ENCODE measurements at regions not wholly inside any gene's neighbourhood (a gene's known extent, or its start where the extent isn't known, plus 50 kb on each side); places are given as distances from the start of the nearest gene placed in this dataset.

- Histone ChIP-seq H3K9me2 (replicated peaks; ENCODE audit: low read depth, low read length) (no peaks in the 10 kb centered on the region), H3F3A (ENCODE audit: low read depth) (no peaks in the 10 kb centered on the region), H3K4me2 (ENCODE audit: low read depth, low read length, poor library complexity, severe bottlenecking) (no peak overlapping the region), H4K20me1 (ENCODE audit: insufficient read depth, low read length, poor library complexity, severe bottlenecking) (no peaks in the 10 kb centered on the region), H3K9ac (ENCODE audit: low read depth, low read length, poor library complexity, severe bottlenecking) (no peak overlapping the region), H3K9me3 (ENCODE audit: insufficient read depth, low read depth, low read length) (no peaks in the 10 kb centered on the region), H3K4me3 (ENCODE audit: low read length, poor library complexity, severe bottlenecking) (no peak overlapping the region), H3K79me2 (ENCODE audit: insufficient read depth, low read length) (no peaks in the 10 kb centered on the region), H2AFZ (ENCODE audit: low read length) (no peak overlapping the region), H3K36me3 (ENCODE audit: insufficient read depth, low read length) (no peaks in the 10 kb centered on the region), H3K4me1 (ENCODE audit: insufficient read depth, low read length, poor library complexity, severe bottlenecking) (no peaks in the 10 kb centered on the region), H3K27me3 (ENCODE audit: insufficient read depth, low read length, poor library complexity, severe bottlenecking) (no peaks in the 10 kb centered on the region)
- TF ChIP-seq EZH2phosphoT487 (IDR thresholded peaks at IDR 0.05; ENCODE audit: borderline replicate concordance) (no peak), CTCF (conservative IDR thresholded peaks at IDR 0.05; ENCODE audit: low read length) (no peak)
These were observed 51.3 kb upstream of the EGFL6 start for GRCh38 chrX:13518126-13518525.

GRCh38 chrX:13515211-13515930 is 54.0 kb upstream of the EGFL6 start:
- Histone ChIP-seq H3K4me1 (ENCODE audit: insufficient read depth, low read length, poor library complexity, severe bottlenecking) (no peaks in the 10 kb centered on the region), H3K9ac (ENCODE audit: low read depth, low read length, poor library complexity, severe bottlenecking) (no peak overlapping the region), H3K9me2 (replicated peaks; ENCODE audit: low read depth, low read length) (no peaks in the 10 kb centered on the region), H3K9me3 (ENCODE audit: insufficient read depth, low read depth, low read length) (no peaks in the 10 kb centered on the region), H2AFZ (ENCODE audit: low read length) (no peak overlapping the region), H4K20me1 (ENCODE audit: insufficient read depth, low read length, poor library complexity, severe bottlenecking) (no peaks in the 10 kb centered on the region), H3K79me2 (ENCODE audit: insufficient read depth, low read length) (no peaks in the 10 kb centered on the region), H3K27me3 (ENCODE audit: insufficient read depth, low read length, poor library complexity, severe bottlenecking) (no peaks in the 10 kb centered on the region), H3F3A (ENCODE audit: low read depth) (no peaks in the 10 kb centered on the region), H3K4me2 (ENCODE audit: low read depth, low read length, poor library complexity, severe bottlenecking) (no peak overlapping the region), H3K36me3 (ENCODE audit: insufficient read depth, low read length) (no peaks in the 10 kb centered on the region), H3K4me3 (ENCODE audit: low read length, poor library complexity, severe bottlenecking) (no peak overlapping the region)
- TF ChIP-seq CTCF (conservative IDR thresholded peaks at IDR 0.05; ENCODE audit: low read length) (no peak), EZH2phosphoT487 (IDR thresholded peaks at IDR 0.05; ENCODE audit: borderline replicate concordance) (no peak)

GRCh38 chrX:13511944-13512330 is 57.5 kb upstream of the EGFL6 start:
- Histone ChIP-seq H3K79me2 (ENCODE audit: insufficient read depth, low read length) (no peaks in the 10 kb centered on the region), H3K27me3 (ENCODE audit: insufficient read depth, low read length, poor library complexity, severe bottlenecking) (no peaks in the 10 kb centered on the region), H3K4me2 (ENCODE audit: low read depth, low read length, poor library complexity, severe bottlenecking) (no peak overlapping the region), H3K9me3 (ENCODE audit: insufficient read depth, low read depth, low read length) (no peaks in the 10 kb centered on the region), H3K9ac (ENCODE audit: low read depth, low read length, poor library complexity, severe bottlenecking) (no peak overlapping the region), H3K36me3 (ENCODE audit: insufficient read depth, low read length) (no peaks in the 10 kb centered on the region), H3K4me1 (ENCODE audit: insufficient read depth, low read length, poor library complexity, severe bottlenecking) (no peaks in the 10 kb centered on the region), H4K20me1 (ENCODE audit: insufficient read depth, low read length, poor library complexity, severe bottlenecking) (no peaks in the 10 kb centered on the region), H3K4me3 (ENCODE audit: low read length, poor library complexity, severe bottlenecking) (no peak overlapping the region), H2AFZ (ENCODE audit: low read length) (0 out of 2 replicates have a peak overlapping the region, but pooled peaks have one; percentile 19), H3F3A (ENCODE audit: low read depth) (no peaks in the 10 kb centered on the region), H3K9me2 (replicated peaks; ENCODE audit: low read depth, low read length) (no peaks in the 10 kb centered on the region)
- no peak for TF ChIP-seq CTCF (conservative IDR thresholded peaks at IDR 0.05; ENCODE audit: low read length)

Data from Loucy (cell line).